ENCODE measurements at regions not wholly inside any gene's neighbourhood (a gene's known extent, or its start where the extent isn't known, plus 50 kb on each side); places are given as distances from the start of the nearest gene placed in this dataset.

- Histone ChIP-seq H3K27ac (ENCODE audit: low read depth, low read length) (no peak overlapping the region), H3K36me3 (ENCODE audit: control insufficient read depth, insufficient read depth, low read length) (no peaks in the 10 kb centered on the region), H3K9me3 (ENCODE audit: control insufficient read depth, insufficient read depth, low read length) (no peaks in the 10 kb centered on the region), H3K4me3 (ENCODE audit: low read depth, low read length) (no peak overlapping the region), H3K4me1 (ENCODE audit: control insufficient read depth, insufficient read depth, low read length) (no peaks in the 10 kb centered on the region), H3K27me3 (ENCODE audit: control insufficient read depth, insufficient read depth, low read length) (no peaks in the 10 kb centered on the region)
- DNase-seq (ENCODE audit: low read depth in 4 of 6, low spot score in 6 of 6): no peak
- 84% methylated on average over 3 of the region's 3 CpGs for WGBS (ENCODE audit: insufficient coverage)
Observed at GRCh38 chr7:15889507-15889906, 203.0 kb upstream of the MEOX2 start.

GRCh38 chr7:15888090-15888489, 201.6 kb upstream of the MEOX2 start:
- Histone ChIP-seq H3K27me3 (ENCODE audit: control insufficient read depth, insufficient read depth, low read length) (no peaks in the 10 kb centered on the region), H3K27ac (ENCODE audit: low read depth, low read length) (no peak overlapping the region), H3K4me1 (ENCODE audit: control insufficient read depth, insufficient read depth, low read length) (no peaks in the 10 kb centered on the region), H3K9me3 (ENCODE audit: control insufficient read depth, insufficient read depth, low read length) (no peaks in the 10 kb centered on the region), H3K36me3 (ENCODE audit: control insufficient read depth, insufficient read depth, low read length) (no peaks in the 10 kb centered on the region), H3K4me3 (ENCODE audit: low read depth, low read length) (no peak overlapping the region)
- no peak for DNase-seq (ENCODE audit: low read depth in 4 of 6, low spot score in 6 of 6)
- WGBS (ENCODE audit: insufficient coverage): 100% methylated on average over 1 of the region's 1 CpG

GRCh38 chr7:15886626-15887025, 200.1 kb upstream of the MEOX2 start:
- Histone ChIP-seq H3K36me3 (ENCODE audit: control insufficient read depth, insufficient read depth, low read length) (no peaks in the 10 kb centered on the region), H3K4me3 (ENCODE audit: low read depth, low read length) (no peak overlapping the region)
- no CpG with 5 or more reads among the region's 1 CpG for WGBS (ENCODE audit: insufficient coverage)

GRCh38 chr7:15885678-15886077, 199.2 kb upstream of the MEOX2 start:
- H3K4me3 ChIP-seq (ENCODE audit: low read depth, low read length): no peak overlapping the region
- H3K9me3 ChIP-seq (ENCODE audit: control insufficient read depth, insufficient read depth, low read length): peaks cover under 1% of the 10 kb centered on the region
- DNase-seq (ENCODE audit: low read depth in 4 of 6, low spot score in 6 of 6): no peak
- H3K27me3 ChIP-seq (ENCODE audit: control insufficient read depth, insufficient read depth, low read length): no peaks in the 10 kb centered on the region
- no peaks in the 10 kb centered on the region for H3K36me3 ChIP-seq (ENCODE audit: control insufficient read depth, insufficient read depth, low read length)
- no peaks in the 10 kb centered on the region for H3K4me1 ChIP-seq (ENCODE audit: control insufficient read depth, insufficient read depth, low read length)
- WGBS (ENCODE audit: insufficient coverage): 94% methylated on average over 2 of the region's 2 CpGs
- H3K27ac ChIP-seq (ENCODE audit: low read depth, low read length): no peak overlapping the region

More at GRCh38 chr7:15886626-15887025, 200.1 kb upstream of the MEOX2 start:
- Histone ChIP-seq H3K27me3 (ENCODE audit: control insufficient read depth, insufficient read depth, low read length) (no peaks in the 10 kb centered on the region), H3K9me3 (ENCODE audit: control insufficient read depth, insufficient read depth, low read length) (no peaks in the 10 kb centered on the region), H3K4me1 (ENCODE audit: control insufficient read depth, insufficient read depth, low read length) (no peaks in the 10 kb centered on the region), H3K27ac (ENCODE audit: low read depth, low read length) (no peak overlapping the region)
- no peak for DNase-seq (ENCODE audit: low read depth in 4 of 6, low spot score in 6 of 6)

GRCh38 chr7:15874774-15875173, 188.3 kb upstream of the MEOX2 start:
- Histone ChIP-seq H3K4me3 (ENCODE audit: low read depth, low read length) (no peak overlapping the region), H3K27me3 (ENCODE audit: control insufficient read depth, insufficient read depth, low read length) (no peaks in the 10 kb centered on the region), H3K4me1 (ENCODE audit: control insufficient read depth, insufficient read depth, low read length) (no peaks in the 10 kb centered on the region), H3K36me3 (ENCODE audit: control insufficient read depth, insufficient read depth, low read length) (no peaks in the 10 kb centered on the region), H3K9me3 (ENCODE audit: control insufficient read depth, insufficient read depth, low read length) (no peaks in the 10 kb centered on the region), H3K27ac (ENCODE audit: low read depth, low read length) (no peak overlapping the region)
- DNase-seq (ENCODE audit: low read depth in 4 of 6, low spot score in 6 of 6): peak in 1 of 6 donors; percentile 9

GRCh38 chr7:15870347-15870746, 183.9 kb upstream of the MEOX2 start:
- no peaks in the 10 kb centered on the region for H3K36me3 ChIP-seq (ENCODE audit: control insufficient read depth, insufficient read depth, low read length)
- no CpG with 5 or more reads among the region's 1 CpG for WGBS (ENCODE audit: insufficient coverage)
- no peak overlapping the region for H3K27ac ChIP-seq (ENCODE audit: low read depth, low read length)
- DNase-seq (ENCODE audit: low read depth in 4 of 6, low spot score in 6 of 6): no peak
- no peaks in the 10 kb centered on the region for H3K9me3 ChIP-seq (ENCODE audit: control insufficient read depth, insufficient read depth, low read length)
- H3K4me3 ChIP-seq (ENCODE audit: low read depth, low read length): no peak overlapping the region
- H3K4me1 ChIP-seq (ENCODE audit: control insufficient read depth, insufficient read depth, low read length): no peaks in the 10 kb centered on the region
- H3K27me3 ChIP-seq (ENCODE audit: control insufficient read depth, insufficient read depth, low read length): no peaks in the 10 kb centered on the region

GRCh38 chr7:15867441-15867840, 181.0 kb upstream of the MEOX2 start:
- Histone ChIP-seq H3K9me3 (ENCODE audit: control insufficient read depth, insufficient read depth, low read length) (no peaks in the 10 kb centered on the region), H3K27me3 (ENCODE audit: control insufficient read depth, insufficient read depth, low read length) (no peaks in the 10 kb centered on the region), H3K27ac (ENCODE audit: low read depth, low read length) (no peak overlapping the region), H3K4me1 (ENCODE audit: control insufficient read depth, insufficient read depth, low read length) (no peaks in the 10 kb centered on the region), H3K36me3 (ENCODE audit: control insufficient read depth, insufficient read depth, low read length) (no peaks in the 10 kb centered on the region), H3K4me3 (ENCODE audit: low read depth, low read length) (no peak overlapping the region)
- no peak for DNase-seq (ENCODE audit: low read depth in 4 of 6, low spot score in 6 of 6)
- no CpG with 5 or more reads among the region's 1 CpG for whole genome bisulfite sequencing (ENCODE audit: insufficient coverage)

- no peak overlapping the region for H3K27ac ChIP-seq (ENCODE audit: low read depth, low read length)
- H3K27me3 ChIP-seq (ENCODE audit: control insufficient read depth, insufficient read depth, low read length): no peaks in the 10 kb centered on the region
- H3K36me3 ChIP-seq (ENCODE audit: control insufficient read depth, insufficient read depth, low read length): no peaks in the 10 kb centered on the region
- no peak for DNase-seq (ENCODE audit: low read depth in 4 of 6, low spot score in 6 of 6)
- no CpG with 5 or more reads among the region's 1 CpG for WGBS (ENCODE audit: insufficient coverage)
- H3K4me1 ChIP-seq (ENCODE audit: control insufficient read depth, insufficient read depth, low read length): no peaks in the 10 kb centered on the region
- no peaks in the 10 kb centered on the region for H3K9me3 ChIP-seq (ENCODE audit: control insufficient read depth, insufficient read depth, low read length)
- H3K4me3 ChIP-seq (ENCODE audit: low read depth, low read length): no peak overlapping the region
Observed at GRCh38 chr7:15866753-15867152, 180.3 kb upstream of the MEOX2 start.

GRCh38 chr7:15864626-15864991, 178.1 kb upstream of the MEOX2 start:
- H3K27ac ChIP-seq (ENCODE audit: low read depth, low read length): no peak overlapping the region
- no peaks in the 10 kb centered on the region for H3K9me3 ChIP-seq (ENCODE audit: control insufficient read depth, insufficient read depth, low read length)
- no peaks in the 10 kb centered on the region for H3K4me1 ChIP-seq (ENCODE audit: control insufficient read depth, insufficient read depth, low read length)
- no peaks in the 10 kb centered on the region for H3K36me3 ChIP-seq (ENCODE audit: control insufficient read depth, insufficient read depth, low read length)
- no peak for DNase-seq (ENCODE audit: low read depth in 4 of 6, low spot score in 6 of 6)
- H3K27me3 ChIP-seq (ENCODE audit: control insufficient read depth, insufficient read depth, low read length): no peaks in the 10 kb centered on the region
- 100% methylated on average over 1 of the region's 2 CpGs for WGBS (ENCODE audit: insufficient coverage)
- H3K4me3 ChIP-seq (ENCODE audit: low read depth, low read length): no peak overlapping the region

- WGBS (ENCODE audit: insufficient coverage): 87% methylated on average over 3 of the region's 4 CpGs
Observed at GRCh38 chr7:15863951-15864625, 177.6 kb upstream of the MEOX2 start.

More at GRCh38 chr7:15863951-15864625, 177.6 kb upstream of the MEOX2 start:
- Histone ChIP-seq H3K9me3 (ENCODE audit: control insufficient read depth, insufficient read depth, low read length) (no peaks in the 10 kb centered on the region), H3K4me3 (ENCODE audit: low read depth, low read length) (no peak overlapping the region), H3K36me3 (ENCODE audit: control insufficient read depth, insufficient read depth, low read length) (no peaks in the 10 kb centered on the region), H3K27ac (ENCODE audit: low read depth, low read length) (no peak overlapping the region), H3K4me1 (ENCODE audit: control insufficient read depth, insufficient read depth, low read length) (no peaks in the 10 kb centered on the region), H3K27me3 (ENCODE audit: control insufficient read depth, insufficient read depth, low read length) (no peaks in the 10 kb centered on the region)
- peak in 1 of 6 donors; percentile 57 for DNase-seq (ENCODE audit: low read depth in 4 of 6, low spot score in 6 of 6)

Measured in spinal cord (tissue), 9 donors.